AG04449 (cell line): ENCODE measurements at regions not wholly inside any gene's neighbourhood (a gene's known extent, or its start where the extent isn't known, plus 50 kb on each side); places are given as distances from the start of the nearest gene placed in this dataset.

Source experiments
- CTCF ChIA-PET: fragments of 350-600 bp; formaldehyde crosslinking; extraction: SDS; loops from one replicate; lab custom pipeline; 2021; ENCODE audit warnings: antibody characterized with exemption; lab: Yijun Ruan, JAX
- POLR2A ChIA-PET: fragments of 400-600, 350-600 bp; formaldehyde crosslinking; extraction: SDS; loops from one replicate; lab custom pipeline; 2020; ENCODE audit warnings: antibody characterized with exemption, inconsistent platforms; lab: Yijun Ruan, JAX
- DNase-seq: peaks from one replicate; pipeline ENCODE4 v3.0.0-alpha.2; 2010; ENCODE audit warnings: low read depth, low spot score
- H3K4me3 ChIP-seq: 2 replicates; pipeline ENCODE4 v1.5.1; 2011; ENCODE audit warnings: low read depth, mild to moderate bottlenecking, control low read depth, low read length
- CTCF ChIP-seq: IDR thresholded peaks from one replicate; pipeline ENCODE4 v1.5.1; 2011; ENCODE audit warnings: mild to moderate bottlenecking, moderate library complexity, low read length, control low read depth, inconsistent platforms; ENCODE audit not compliant: insufficient read depth; ENCODE audit errors: missing control alignments

GRCh38 chr7:17060051-17060450 is 178.3 kb upstream of the AGR3 start:
- no peak for TF ChIP-seq CTCF
- ChIA-PET POLR2A (no interaction called here), CTCF (no interaction called here)
- no peak for DNase-seq
- no peak overlapping the region for H3K4me3 ChIP-seq

- CTCF ChIA-PET = interaction anchor here (0.8 to 3.6 kb wide), 4 partner anchors 14 to 586 kb away, joined by 3 to 27 read pairs (median 16); no protein-coding TSS in a partner anchor
- POLR2A ChIA-PET = no interaction called here
Measured at GRCh38 chr7:17061443-17061842, 179.7 kb upstream of the AGR3 start.

GRCh38 chr7:17062151-17063044 is 180.6 kb upstream of the AGR3 start:
- ChIA-PET CTCF (interaction anchor here (0.6 to 3.6 kb wide), 22 partner anchors 7 to 585 kb away, joined by 3 to 27 read pairs (median 4); partner anchors contain the start of gene AHR), POLR2A (no interaction called here)
- TF ChIP-seq CTCF = no peak
- H3K4me3 ChIP-seq = no peak overlapping the region
- DNase-seq = no peak

More at GRCh38 chr7:17061443-17061842, 179.7 kb upstream of the AGR3 start:
- no peak for TF ChIP-seq CTCF
- no peak for DNase-seq
- H3K4me3 ChIP-seq = no peak overlapping the region

- TF ChIP-seq CTCF = no peak
- POLR2A ChIA-PET = no interaction called here
- CTCF ChIA-PET = interaction anchor here (0.6 to 3.6 kb wide), 22 partner anchors 8 to 584 kb away, joined by 3 to 27 read pairs (median 4); partner anchors contain the start of gene AHR
- DNase-seq = no peak
- no peak overlapping the region for H3K4me3 ChIP-seq
Measured at GRCh38 chr7:17063045-17063383, 181.2 kb upstream of the AGR3 start.

GRCh38 chr7:17067691-17068090 is 185.9 kb upstream of the AGR3 start:
- no peak for TF ChIP-seq CTCF
- no peak for DNase-seq
- ChIA-PET CTCF (no interaction called here), POLR2A (no interaction called here)
- H3K4me3 ChIP-seq = no peak overlapping the region

- no peak for DNase-seq
- ChIA-PET CTCF (interaction anchor here (0.7 kb wide), 1 partner anchor 9 kb away, joined by 3 read pairs; no protein-coding TSS in a partner anchor), POLR2A (no interaction called here)
- TF ChIP-seq CTCF = no peak
- H3K4me3 ChIP-seq = no peak overlapping the region
Measured at GRCh38 chr7:17069146-17069545, 187.4 kb upstream of the AGR3 start.
